NCI-H2227 treated with DMSO at 0.1 percent for 48 hours (cell line): ENCODE measurements at regions not wholly inside any gene's neighbourhood (a gene's known extent, or its start where the extent isn't known, plus 50 kb on each side); places are given as distances from the start of the nearest gene placed in this dataset.
"Not testable (repeated sequence)": the region's sequence is repeated elsewhere in the genome, so short reads cannot be mapped to it uniquely, and the experiment has no call there.

Experiments used
- DNase-seq: peaks from one replicate; lab custom pipeline; 2025; lab: John Stamatoyannopoulos, UW

- DNase-seq, result no peak
These were observed 1377.9 kb downstream of the RPIA start for GRCh38 chr2:90069290-90069894.

- DNase-seq, result no peak
These were observed 1384.8 kb downstream of the RPIA start for GRCh38 chr2:90076311-90076710.

- no peak for DNase-seq
These were observed 1386.5 kb downstream of the RPIA start for GRCh38 chr2:90077948-90078347.

- DNase-seq, result no peak
These were observed 1387.9 kb downstream of the RPIA start for GRCh38 chr2:90079374-90079773.

- not testable (repeated sequence) for DNase-seq
These were observed 1396.3 kb downstream of the RPIA start for GRCh38 chr2:90087792-90088191.

GRCh38 chr2:90093571-90094270 is 1402.2 kb downstream of the RPIA start:
- not testable (repeated sequence) for DNase-seq

- DNase-seq, result not testable (repeated sequence)
These were observed 1406.1 kb downstream of the RPIA start for GRCh38 chr2:90097617-90098016.

GRCh38 chr2:90105142-90105541 is 1413.7 kb downstream of the RPIA start:
- not testable (repeated sequence) for DNase-seq

GRCh38 chr2:90123409-90123808 is 1431.9 kb downstream of the RPIA start:
- not testable (repeated sequence) for DNase-seq

GRCh38 chr2:90139046-90139445 is 1447.6 kb downstream of the RPIA start:
- DNase-seq, result not testable (repeated sequence)

- not testable (repeated sequence) for DNase-seq
These were observed 1450.1 kb downstream of the RPIA start for GRCh38 chr2:90141558-90141957.

- not testable (repeated sequence) for DNase-seq
These were observed 1460.3 kb downstream of the RPIA start for GRCh38 chr2:90151805-90152204.

GRCh38 chr2:90170978-90171377 is 1479.5 kb downstream of the RPIA start:
- not testable (repeated sequence) for DNase-seq

- DNase-seq, result not testable (repeated sequence)
These were observed 1481.6 kb downstream of the RPIA start for GRCh38 chr2:90173081-90173480.

- not testable (repeated sequence) for DNase-seq
These were observed 1488.1 kb downstream of the RPIA start for GRCh38 chr2:90179591-90179990.

GRCh38 chr2:90207454-90208058 is 1516.1 kb downstream of the RPIA start:
- DNase-seq, result no peak

GRCh38 chr2:90209009-90209408 is 1517.5 kb downstream of the RPIA start:
- no peak for DNase-seq

- no peak for DNase-seq
These were observed 1518.3 kb downstream of the RPIA start for GRCh38 chr2:90209806-90210205.

GRCh38 chr2:90215880-90216279 is 1524.4 kb downstream of the RPIA start:
- not testable (repeated sequence) for DNase-seq

- DNase-seq, result not testable (repeated sequence)
These were observed 1525.3 kb downstream of the RPIA start for GRCh38 chr2:90216801-90217200.

- DNase-seq, result not testable (repeated sequence)
These were observed 1527.1 kb downstream of the RPIA start for GRCh38 chr2:90218534-90218933.

GRCh38 chr2:90220623-90221299 is 1529.3 kb downstream of the RPIA start:
- DNase-seq, result not testable (repeated sequence)

GRCh38 chr2:90221300-90221651 is 1529.8 kb downstream of the RPIA start:
- DNase-seq, result no peak
